ENCODE measurements at regions not wholly inside any gene's neighbourhood (a gene's known extent, or its start where the extent isn't known, plus 50 kb on each side); places are given as distances from the start of the nearest gene placed in this dataset.

GRCh38 chr3:78275420-78275852, 1235.5 kb downstream of the ROBO2 start:
- intact Hi-C loops (cut with DNase I) = no loop called here

DNA sequence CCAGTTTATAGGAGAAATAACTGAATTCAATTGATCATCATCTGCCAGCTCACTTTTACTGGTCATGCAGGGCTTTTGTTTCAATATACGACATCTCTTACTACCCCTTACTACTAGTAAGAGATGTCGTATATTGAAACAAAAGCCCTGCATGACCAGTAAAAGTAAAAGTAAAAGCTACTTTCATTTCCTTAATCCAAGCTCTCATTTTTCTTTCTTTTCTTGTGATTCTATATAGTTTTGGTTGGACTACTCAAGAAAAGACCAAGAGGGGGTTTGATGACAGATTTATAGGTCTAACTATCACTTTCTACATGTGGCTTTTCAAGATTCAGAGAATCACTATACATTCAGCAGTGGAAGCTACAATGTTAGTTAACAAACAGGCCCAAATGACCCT, 1237.3 kb downstream of the ROBO2 start:
- no peak for TF ChIP-seq CTCF (IDR thresholded peaks at IDR 0.05; ENCODE audit: borderline replicate concordance, extremely low read depth, insufficient read depth)
- Histone ChIP-seq H3K4me3 (ENCODE audit: low read length in 3 of 3) (no peak overlapping the region), H3K36me3 (ENCODE audit: control insufficient read depth in 2 of 3, insufficient read depth in 3 of 3, low read length in 3 of 3) (no peaks in the 10 kb centered on the region), H3K27me3 (ENCODE audit: control insufficient read depth, insufficient read depth, low read length) (no peaks in the 10 kb centered on the region), H3K4me1 (ENCODE audit: control insufficient read depth in 2 of 3, insufficient read depth in 2 of 3, low read depth in 1 of 3, low read length in 3 of 3) (no peaks in the 10 kb centered on the region), H3K9me3 (ENCODE audit: control insufficient read depth in 2 of 3, insufficient read depth in 1 of 3, low read length in 3 of 3) (no peaks in the 10 kb centered on the region), H3K9ac (ENCODE audit: low read length in 3 of 3) (no peak overlapping the region), H3K27ac (ENCODE audit: low read depth in 2 of 2, low read length in 2 of 2) (no peak overlapping the region)
- intact Hi-C loops (cut with DNase I) = no loop called here
- DNase-seq (no peak), FAIRE-seq (no peak)

More at GRCh38 chr3:78275420-78275852, 1235.5 kb downstream of the ROBO2 start:
- Histone ChIP-seq H3K36me3 (ENCODE audit: control insufficient read depth in 2 of 3, insufficient read depth in 3 of 3, low read length in 3 of 3) (no peaks in the 10 kb centered on the region), H3K4me3 (ENCODE audit: low read length in 3 of 3) (no peak overlapping the region), H3K9me3 (ENCODE audit: control insufficient read depth in 2 of 3, insufficient read depth in 1 of 3, low read length in 3 of 3) (no peaks in the 10 kb centered on the region), H3K27me3 (ENCODE audit: control insufficient read depth, insufficient read depth, low read length) (no peaks in the 10 kb centered on the region), H3K4me1 (ENCODE audit: control insufficient read depth in 2 of 3, insufficient read depth in 2 of 3, low read depth in 1 of 3, low read length in 3 of 3) (no peaks in the 10 kb centered on the region), H3K27ac (ENCODE audit: low read depth in 2 of 2, low read length in 2 of 2) (no peak overlapping the region), H3K9ac (ENCODE audit: low read length in 3 of 3) (no peak overlapping the region)
- DNase-seq = no peak
- no peak for FAIRE-seq
- no peak for TF ChIP-seq CTCF (IDR thresholded peaks at IDR 0.05; ENCODE audit: borderline replicate concordance, extremely low read depth, insufficient read depth)

DNA sequence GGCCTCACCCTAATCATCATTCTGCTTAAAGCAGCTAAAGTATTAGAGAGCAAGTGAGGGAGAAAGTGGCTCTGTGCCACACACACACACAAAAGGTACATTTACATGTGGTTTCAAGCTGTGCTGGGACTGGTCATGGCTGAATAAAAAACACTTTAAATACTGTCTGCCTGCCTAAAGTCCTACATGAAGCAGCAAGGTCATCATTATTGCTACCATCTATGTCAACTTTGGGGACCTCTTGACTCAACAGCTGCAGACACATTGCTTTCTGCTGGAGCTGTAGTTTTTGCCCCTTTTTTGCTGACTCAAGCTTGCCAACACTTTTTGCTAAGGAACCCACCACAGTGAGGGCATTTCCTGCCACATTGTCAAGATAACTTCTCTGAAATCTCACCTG, 1237.9 kb downstream of the ROBO2 start:
- Histone ChIP-seq H3K4me1 (ENCODE audit: control insufficient read depth in 2 of 3, insufficient read depth in 2 of 3, low read depth in 1 of 3, low read length in 3 of 3) (no peaks in the 10 kb centered on the region), H3K36me3 (ENCODE audit: control insufficient read depth in 2 of 3, insufficient read depth in 3 of 3, low read length in 3 of 3) (no peaks in the 10 kb centered on the region), H3K27me3 (ENCODE audit: control insufficient read depth, insufficient read depth, low read length) (no peaks in the 10 kb centered on the region), H3K4me3 (ENCODE audit: low read length in 3 of 3) (no peak overlapping the region), H3K9me3 (ENCODE audit: control insufficient read depth in 2 of 3, insufficient read depth in 1 of 3, low read length in 3 of 3) (no peaks in the 10 kb centered on the region), H3K9ac (ENCODE audit: low read length in 3 of 3) (no peak overlapping the region), H3K27ac (ENCODE audit: low read depth in 2 of 2, low read length in 2 of 2) (no peak overlapping the region)
- intact Hi-C loops (cut with DNase I) = no loop called here
- DNase-seq = no peak
- TF ChIP-seq CTCF (IDR thresholded peaks at IDR 0.05; ENCODE audit: borderline replicate concordance, extremely low read depth, insufficient read depth) = no peak
- no peak for FAIRE-seq

- FAIRE-seq (no peak), DNase-seq (no peak)
- Histone ChIP-seq H3K4me3 (ENCODE audit: low read length in 3 of 3) (no peak overlapping the region), H3K9me3 (ENCODE audit: control insufficient read depth in 2 of 3, insufficient read depth in 1 of 3, low read length in 3 of 3) (no peaks in the 10 kb centered on the region), H3K4me1 (ENCODE audit: control insufficient read depth in 2 of 3, insufficient read depth in 2 of 3, low read depth in 1 of 3, low read length in 3 of 3) (no peaks in the 10 kb centered on the region), H3K9ac (ENCODE audit: low read length in 3 of 3) (no peak overlapping the region), H3K27ac (ENCODE audit: low read depth in 2 of 2, low read length in 2 of 2) (no peak overlapping the region), H3K27me3 (ENCODE audit: control insufficient read depth, insufficient read depth, low read length) (no peaks in the 10 kb centered on the region), H3K36me3 (ENCODE audit: control insufficient read depth in 2 of 3, insufficient read depth in 3 of 3, low read length in 3 of 3) (no peaks in the 10 kb centered on the region)
- TF ChIP-seq CTCF (IDR thresholded peaks at IDR 0.05; ENCODE audit: borderline replicate concordance, extremely low read depth, insufficient read depth) = no peak
- intact Hi-C loops (cut with DNase I) = no loop called here
These were observed 1239.2 kb downstream of the ROBO2 start for GRCh38 chr3:78279091-78279490.
